K562 (cell line): ENCODE measurements at regions not wholly inside any gene's neighbourhood (a gene's known extent, or its start where the extent isn't known, plus 50 kb on each side); places are given as distances from the start of the nearest gene placed in this dataset.

Source experiments
- ATAC-seq: fragments of 200-7000 bp; cut with Tn5 transposase; 3 replicates; pipeline ENCODE4 v1.9.1; 2020; ENCODE audit warnings: moderate library complexity
- BruUV-seq: library from RNA; stranded (reverse); fragments of 400-500 nt; replicated peaks from 2 replicates; lab custom pipeline; 2021; lab: Mats Ljungman, UMichigan
- CTCF ChIA-PET: fragments of 300-600 bp; formaldehyde crosslinking; extraction: SDS; loops from one replicate; lab custom pipeline; 2021; ENCODE audit warnings: low intra/inter-chr PET ratio; lab: Yijun Ruan, JAX
- POLR2A ChIA-PET: fragments of 300-600, 350-650 bp; sonication (Branson Sonifier 250); formaldehyde crosslinking; extraction: SDS; loops from one replicate; lab custom pipeline; 2021; ENCODE audit warnings: antibody characterized with exemption, inconsistent platforms; lab: Yijun Ruan, JAX
- DNase-seq, 4 experiments: peaks; one replicate each; pipeline versions ENCODE4 v3.0.0 to v3.0.0-alpha.2; 2011 to 2018; ENCODE audit warnings: low spot score in 3 of 4, mixed read lengths in 3 of 4; ENCODE audit errors: extremely low read depth in 1 of 4
- FAIRE-seq: peaks from 2 replicates; lab custom pipeline; 2011; peaks lifted over from hg19 to GRCh38; lab: Jason Lieb, UNC
- H2AFZ ChIP-seq: 2 replicates; pipeline ENCODE4 v1.6.0; 2011; ENCODE audit warnings: low read depth, low read length, control low read depth, inconsistent platforms
- H3K27ac ChIP-seq: fragments of 200-600 bp; 3 replicates; pipeline ENCODE4 v1.8.0; 2011; ENCODE audit warnings: low read depth, mild to moderate bottlenecking, control low read depth, inconsistent platforms, low read length, moderate library complexity, mixed read lengths; ENCODE audit errors: extremely low read depth
- H3K27me3 ChIP-seq, 2 experiments: fragments of 300-600 bp in 1 of 2; 2 replicates in 1 of 2; 3 replicates in 1 of 2; pipeline versions ENCODE4 v1.6.0 to v1.8.0; 2011; ENCODE audit warnings: inconsistent platforms in 2 of 2, low read length in 2 of 2, mild to moderate bottlenecking in 1 of 2, mixed read lengths in 1 of 2, moderate library complexity in 1 of 2; ENCODE audit not compliant: control insufficient read depth in 2 of 2, insufficient read depth in 2 of 2
- H3K36me3 ChIP-seq: fragments of 300-600 bp; 3 replicates; pipeline ENCODE4 v1.8.0; 2011; ENCODE audit warnings: mild to moderate bottlenecking, low read length, inconsistent platforms; ENCODE audit not compliant: control insufficient read depth, insufficient read depth
- H3K4me1 ChIP-seq, 2 experiments: fragments of 200-600 bp in 1 of 2; replicated peaks in 1 of 2; 2 replicates in 1 of 2; 3 replicates in 1 of 2; pipeline versions ENCODE4 v1.5.1 to v1.8.0; 2011; ENCODE audit warnings: inconsistent platforms in 2 of 2, low read length in 2 of 2, mild to moderate bottlenecking in 1 of 2, mixed read lengths in 1 of 2, moderate library complexity in 1 of 2; ENCODE audit not compliant: control insufficient read depth in 2 of 2, insufficient read depth in 2 of 2
- H3K4me2 ChIP-seq: 2 replicates; pipeline ENCODE4 v1.6.1; 2011; ENCODE audit warnings: low read length, control low read depth, inconsistent platforms, mixed read lengths; ENCODE audit not compliant: insufficient read depth
- H3K4me3 ChIP-seq: fragments of 200-600 bp; sonication (generic), shearing (Covaris generic); 2 replicates; pipeline ENCODE4 v1.5.1; 2016; ENCODE audit warnings: control low read depth, inconsistent platforms
- H3K79me2 ChIP-seq: fragments of 200-600 bp; 3 replicates; pipeline ENCODE4 v1.8.0; 2011; ENCODE audit warnings: low read length, inconsistent platforms; ENCODE audit not compliant: control insufficient read depth, insufficient read depth
- H3K9ac ChIP-seq, 2 experiments: 2 replicates each; pipeline versions ENCODE4 v1.6.0 to v1.6.1; 2011; ENCODE audit warnings: low read depth in 2 of 2, low read length in 2 of 2, control low read depth in 1 of 2, inconsistent platforms in 1 of 2, mild to moderate bottlenecking in 1 of 2, mixed read lengths in 1 of 2; ENCODE audit not compliant: insufficient read depth in 1 of 2
- H3K9me1 ChIP-seq: one replicate; pipeline ENCODE4 v1.6.0; 2011; ENCODE audit warnings: inconsistent platforms, mild to moderate bottlenecking, low read length, moderate library complexity; ENCODE audit not compliant: control insufficient read depth, insufficient read depth
- H3K9me3 ChIP-seq: replicated peaks from 2 replicates; pipeline ENCODE4 v1.5.1; 2011; ENCODE audit warnings: low read depth, low read length, inconsistent platforms; ENCODE audit not compliant: control insufficient read depth, insufficient read depth
- H4K20me1 ChIP-seq: replicated peaks from 2 replicates; pipeline ENCODE4 v1.6.1; 2011; ENCODE audit warnings: low read length, inconsistent platforms, mixed read lengths; ENCODE audit not compliant: control insufficient read depth, insufficient read depth
- BRD4 ChIP-seq: fragments of 200-600 bp; sonication (generic); IDR thresholded peaks from 2 replicates; pipeline ENCODE4 v1.6.1; 2017; ENCODE audit warnings: inconsistent platforms
- KAT7 ChIP-seq: sonication (generic); formaldehyde crosslinking; IDR thresholded peaks from 2 replicates; pipeline ENCODE4 v1.8.0; 2022; ENCODE audit warnings: missing genetic modification reagents, mild to moderate bottlenecking, borderline replicate concordance
- KLF1 ChIP-seq: fragments of 450-650 bp; IDR thresholded peaks from 2 replicates; pipeline ENCODE4 v1.6.1; 2016; ENCODE audit warnings: missing genetic modification characterization, missing compliant biosample characterization
- MEF2A ChIP-seq: IDR thresholded peaks from 2 replicates; pipeline ENCODE4 v1.6.1; 2011; ENCODE audit warnings: low read depth, mild to moderate bottlenecking, low read length, moderate library complexity; ENCODE audit not compliant: control insufficient read depth
- NFATC3 ChIP-seq: fragments of 450-650 bp; IDR thresholded peaks from 2 replicates; pipeline ENCODE4 v1.6.1; 2017; ENCODE audit warnings: mild to moderate bottlenecking
- SAP30 ChIP-seq: fragments of 200-600 bp; sonication (generic); IDR thresholded peaks from 2 replicates; pipeline ENCODE4 v1.6.1; 2012; ENCODE audit warnings: borderline replicate concordance, low read depth, mild to moderate bottlenecking, moderate library complexity, low read length, control low read depth, inconsistent platforms; ENCODE audit not compliant: insufficient read depth, poor library complexity, severe bottlenecking
- TBL1XR1 ChIP-seq, 2 experiments: IDR thresholded peaks; 2 replicates each; pipeline ENCODE4 v1.6.1; 2012; ENCODE audit warnings: improper control_type of control experiment in 2 of 2, low read length in 2 of 2, mild to moderate bottlenecking in 1 of 2
- ZBTB40 ChIP-seq, 2 experiments: fragments of 450-650 bp in 1 of 2; sonication (generic) in 1 of 2; formaldehyde crosslinking in 1 of 2; IDR thresholded peaks; 2 replicates each; pipeline versions ENCODE4 v1.7.1 to v1.9.0; 2016 to 2022; ENCODE audit warnings: inconsistent platforms in 1 of 2, mild to moderate bottlenecking in 1 of 2, missing genetic modification reagents in 1 of 2
- ZBTB49 ChIP-seq: sonication (generic); formaldehyde crosslinking; IDR thresholded peaks from 2 replicates; pipeline ENCODE4 v1.8.0; 2022; ENCODE audit warnings: missing genetic modification reagents, mild to moderate bottlenecking, borderline replicate concordance
- WGBS: fragments of 100-300 bp; shearing (Covaris generic); methylation state at CpG from one replicate; pipeline ENCODE4 v1.1.6; 2016; ENCODE audit warnings: low coverage, mixed read lengths; ENCODE audit not compliant: insufficient coverage; ENCODE audit errors: missing lambda C conversion rate; 5-methylcytosine and 5-hydroxymethylcytosine counted together
- in situ Hi-C: fragments of 300-500 bp; cut with MboI; formaldehyde crosslinking; loops from 4 replicates; pipeline ENCODE4 v1.15.0; 2018; ENCODE audit warnings: inconsistent platforms, mixed read lengths
- intact Hi-C: fragments of 100-400 bp; cut with micrococcal nuclease; formaldehyde crosslinking; loops from 2 replicates; pipeline ENCODE4 v1.14.2; 2022

- TF ChIP-seq NFATC3, result no peak
- TF ChIP-seq KAT7 (CRISPR knock-in tag), result no peak
- TF ChIP-seq BRD4, result no peak
- TF ChIP-seq KLF1, result no peak
- no peak for TF ChIP-seq TBL1XR1 (IDR thresholded peaks at IDR 0.05; ENCODE audit: low read length in 2 of 2)
- no peak for TF ChIP-seq ZBTB49 (CRISPR knock-in tag)
- TF ChIP-seq MEF2A, result no peak
- TF ChIP-seq SAP30, result no peak
- TF ChIP-seq ZBTB40 (IDR thresholded peaks at IDR 0.05), result no peak
- TF ChIP-seq ZBTB40 (CRISPR knock-in tag; IDR thresholded peaks at IDR 0.05), result no peak
Measured at GRCh38 chr4:15233626-15234025, 194.2 kb upstream of the C1QTNF7 start.

More at GRCh38 chr4:15233626-15234025, 194.2 kb upstream of the C1QTNF7 start:
- Histone ChIP-seq H3K9me1 (no peaks in the 10 kb centered on the region), H3K4me1 (no peaks in the 10 kb centered on the region), H3K9me3 (no peaks in the 10 kb centered on the region), H3K4me3 (no peak overlapping the region), H2AFZ (no peak overlapping the region), H3K79me2 (no peaks in the 10 kb centered on the region), H3K4me2 (no peak overlapping the region), H3K27ac (no peak overlapping the region), H3K27me3 (peaks cover 0 to 7% of the 10 kb centered on the region in 2 experiments; a peak in 1 of 5 replicates), H3K36me3 (no peaks in the 10 kb centered on the region), H4K20me1 (no peaks in the 10 kb centered on the region), H3K9ac (no peak overlapping the region)
- DNase-seq (no peak), FAIRE-seq (no peak), ATAC-seq (no peak)
- BruUV-seq, result no TSS peak
- in situ Hi-C loops (loop anchor here (10.0 kb wide), 2 partner anchors 161 to 221 kb away; no protein-coding TSS in a partner anchor), intact Hi-C loops (loop anchor here (10.0 kb wide), 1 partner anchor 421 kb away; the partner anchor contains the start of gene FBXL5)
- POLR2A ChIA-PET, result no interaction called here
- WGBS, result 1% methylated on average over 5 of the region's 5 CpGs
- CTCF ChIA-PET, result interaction anchor here (0.7 kb wide), 1 partner anchor 25 kb away, joined by 3 read pairs; no protein-coding TSS in a partner anchor
